Aorta (tissue), 5 donors: ENCODE measurements at regions not wholly inside any gene's neighbourhood (a gene's known extent, or its start where the extent isn't known, plus 50 kb on each side); places are given as distances from the start of the nearest gene placed in this dataset.

ENCODE experiments used
- ATAC-seq: fragments of 200-7000 bp; cut with Tn5 transposase; one replicate; pipeline ENCODE4 v1.9.1; 2022; ENCODE audit warnings: moderate library complexity; ENCODE audit not compliant: low FRiP score
- DNase-seq, 2 donors: peaks; one replicate each; pipeline ENCODE4 v3.0.0-alpha.2; 2020
- H3K27ac ChIP-seq, 2 donors: one replicate each; pipeline ENCODE4 v1.5.1; 2013; ENCODE audit warnings: low read length in 2 of 2, mild to moderate bottlenecking in 2 of 2, moderate library complexity in 2 of 2, control low read depth in 1 of 2, inconsistent platforms in 1 of 2, low read depth in 1 of 2
- H3K27me3 ChIP-seq, 2 donors: one replicate each; pipeline ENCODE4 v1.6.1; 2013; ENCODE audit warnings: control low read depth in 1 of 2, low read length in 1 of 2, mild to moderate bottlenecking in 1 of 2, moderate library complexity in 1 of 2; ENCODE audit not compliant: insufficient read depth in 2 of 2, control insufficient read depth in 1 of 2
- H3K36me3 ChIP-seq, 2 donors: one replicate each; pipeline ENCODE4 v1.6.1; 2013; ENCODE audit warnings: control low read depth in 1 of 2, low read length in 1 of 2, mild to moderate bottlenecking in 1 of 2; ENCODE audit not compliant: insufficient read depth in 2 of 2, control insufficient read depth in 1 of 2
- H3K4me1 ChIP-seq, 2 donors: one replicate each; pipeline ENCODE4 v1.6.1; 2013; ENCODE audit warnings: low read length in 2 of 2, control low read depth in 1 of 2, mild to moderate bottlenecking in 1 of 2, moderate library complexity in 1 of 2; ENCODE audit not compliant: insufficient read depth in 2 of 2, control insufficient read depth in 1 of 2
- H3K4me3 ChIP-seq, 2 donors: one replicate each; pipeline ENCODE4 v1.5.1; 2013; ENCODE audit warnings: low read length in 2 of 2, control low read depth in 1 of 2, mild to moderate bottlenecking in 1 of 2
- H3K9me3 ChIP-seq: one replicate; pipeline ENCODE4 v1.6.1; 2013; ENCODE audit warnings: mild to moderate bottlenecking, low read length; ENCODE audit not compliant: control insufficient read depth
- WGBS, 2 donors: extraction: QIAGEN DNeasy Blood & Tissue Kit; methylation state at CpG; one replicate each; pipeline ENCODE4 v1.1.7; 2013; 5-methylcytosine and 5-hydroxymethylcytosine counted together
- intact Hi-C, 2 donors: fragments of 100-400 bp; cut with DNase I; formaldehyde crosslinking; loops; one replicate each; pipeline versions ENCODE4 v1.14.2 to v1.15.0; 2022
- donor health status: healthy with polysubstance abuse.
- donor health status: Bipolar disorder and iron deficiency.
- donor health status: DM: no; HTN: no; CAD: no.
- donor health status: DM: no; HTN: no; CAD: no.
- donor health status: DM: yes; HTN: yes; CAD: no.

DNA sequence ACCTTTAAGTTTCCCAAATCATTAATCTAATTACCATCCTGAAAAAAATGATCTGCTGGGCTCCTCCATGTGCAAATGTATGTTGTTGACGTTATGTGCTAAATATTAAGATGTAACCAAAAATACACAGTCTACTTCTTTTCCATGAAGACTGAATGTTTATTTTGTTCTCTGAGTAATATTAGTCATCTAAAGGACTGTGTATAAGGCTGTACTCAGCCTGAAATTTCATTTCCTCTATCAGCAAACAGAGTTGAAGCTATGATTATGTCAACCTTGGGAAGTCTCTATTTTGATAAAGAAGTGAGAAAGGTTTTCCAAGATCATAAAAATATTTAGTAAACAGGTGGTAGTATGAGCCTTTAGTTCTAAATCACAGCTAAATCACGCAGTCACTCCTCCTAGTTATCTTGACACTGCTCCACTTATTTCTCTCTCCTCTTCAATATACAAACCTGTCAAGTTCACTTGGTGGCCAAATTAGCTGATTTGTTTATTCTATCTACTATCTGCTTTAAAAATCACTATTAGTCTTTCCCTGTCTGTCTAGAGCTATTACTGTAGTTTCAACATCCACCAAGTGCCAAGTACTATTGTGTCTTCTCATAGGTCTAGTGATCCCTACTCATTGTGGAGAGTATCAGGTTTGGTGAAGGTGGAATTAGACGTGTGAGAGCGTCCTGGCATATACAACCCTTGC, 211.7 kb upstream of the STARD13 start:
- intact Hi-C loops = loop anchor here in 1 of 2 donors (10.0 kb wide), 1 partner anchor 212 kb away; the partner anchor contains the start of gene STARD13
- H3K9me3 ChIP-seq = no peaks in the 10 kb centered on the region
- DNase-seq (no peak), ATAC-seq (no peak)
- peak overlapping the region in 1 of 2 donors; percentile 76 for H3K27ac ChIP-seq
- 49 to 52% methylated on average over 4 of the region's 4 CpGs for WGBS, 2 donors
- no peak overlapping the region for H3K4me3 ChIP-seq
- no peaks in the 10 kb centered on the region for H3K27me3 ChIP-seq
- no peaks in the 10 kb centered on the region for H3K36me3 ChIP-seq
- H3K4me1 ChIP-seq = peaks cover 6 to 13% of the 10 kb centered on the region in 2 donors

GRCh38 chr13:33508060-33508459, 222.5 kb upstream of the STARD13 start:
- ATAC-seq (no peak), DNase-seq (no peak)
- WGBS, 2 donors = 74 to 89% methylated on average over 1 of the region's 1 CpG
- Histone ChIP-seq H3K9me3 (no peaks in the 10 kb centered on the region), H3K4me3 (no peak overlapping the region), H3K36me3 (no peaks in the 10 kb centered on the region), H3K27ac (peak overlapping the region in 1 of 2 donors; percentile 74), H3K4me1 (peaks cover 3 to 8% of the 10 kb centered on the region in 2 donors), H3K27me3 (no peaks in the 10 kb centered on the region)
- intact Hi-C loops = no loop called here

DNA sequence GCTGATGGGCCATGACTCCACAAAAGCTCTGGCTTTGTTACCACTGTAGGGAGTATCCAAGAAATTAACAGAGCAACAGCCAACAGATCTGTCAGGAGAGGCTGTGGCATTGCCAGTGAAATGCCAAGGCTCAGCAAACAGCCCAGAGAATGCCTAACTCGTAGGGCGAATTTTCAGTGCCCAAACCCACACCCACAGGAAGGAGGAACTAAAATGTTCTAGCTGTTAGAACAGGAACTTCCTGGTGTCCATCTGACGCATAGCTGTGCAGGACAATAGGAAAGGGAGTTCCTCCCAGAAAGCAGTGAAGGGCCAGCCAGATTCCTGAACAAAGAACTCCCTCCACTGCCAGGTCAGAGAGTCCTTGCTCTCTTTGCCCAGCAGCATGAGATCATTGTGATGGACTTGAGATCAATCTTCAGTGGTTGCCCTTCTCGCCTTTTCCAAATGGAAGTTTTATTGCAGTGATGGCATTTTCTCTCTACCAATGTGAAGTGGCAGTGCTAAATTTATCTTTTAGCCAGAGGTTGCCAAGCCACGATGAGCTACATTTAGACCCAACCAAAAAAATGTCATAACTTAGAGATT, 224.2 kb upstream of the STARD13 start:
- Histone ChIP-seq H3K4me1 (peaks cover 3 to 8% of the 10 kb centered on the region in 2 donors), H3K27ac (peak overlapping the region; percentile 80 to 100), H3K27me3 (no peaks in the 10 kb centered on the region), H3K36me3 (no peaks in the 10 kb centered on the region), H3K9me3 (no peaks in the 10 kb centered on the region), H3K4me3 (no peak overlapping the region)
- intact Hi-C loops = loop anchor here in 1 of 2 donors (1.0 kb wide), 1 partner anchor 32 kb away; no protein-coding TSS in a partner anchor
- ATAC-seq = peak; percentile 81
- 0 to 2% methylated on average over 5 of the region's 5 CpGs for WGBS, 2 donors
- DNase-seq = peak; percentile 50 to 63

GRCh38 chr13:33510350-33510970, 224.9 kb upstream of the STARD13 start:
- Histone ChIP-seq H3K4me3 (no peak overlapping the region), H3K27ac (peak overlapping the region; percentile 80 to 84), H3K4me1 (peaks cover 3 to 8% of the 10 kb centered on the region in 2 donors), H3K36me3 (no peaks in the 10 kb centered on the region), H3K9me3 (no peaks in the 10 kb centered on the region), H3K27me3 (no peaks in the 10 kb centered on the region)
- ATAC-seq (peak; percentile 48), DNase-seq (no peak)
- intact Hi-C loops = no loop called here

DNA sequence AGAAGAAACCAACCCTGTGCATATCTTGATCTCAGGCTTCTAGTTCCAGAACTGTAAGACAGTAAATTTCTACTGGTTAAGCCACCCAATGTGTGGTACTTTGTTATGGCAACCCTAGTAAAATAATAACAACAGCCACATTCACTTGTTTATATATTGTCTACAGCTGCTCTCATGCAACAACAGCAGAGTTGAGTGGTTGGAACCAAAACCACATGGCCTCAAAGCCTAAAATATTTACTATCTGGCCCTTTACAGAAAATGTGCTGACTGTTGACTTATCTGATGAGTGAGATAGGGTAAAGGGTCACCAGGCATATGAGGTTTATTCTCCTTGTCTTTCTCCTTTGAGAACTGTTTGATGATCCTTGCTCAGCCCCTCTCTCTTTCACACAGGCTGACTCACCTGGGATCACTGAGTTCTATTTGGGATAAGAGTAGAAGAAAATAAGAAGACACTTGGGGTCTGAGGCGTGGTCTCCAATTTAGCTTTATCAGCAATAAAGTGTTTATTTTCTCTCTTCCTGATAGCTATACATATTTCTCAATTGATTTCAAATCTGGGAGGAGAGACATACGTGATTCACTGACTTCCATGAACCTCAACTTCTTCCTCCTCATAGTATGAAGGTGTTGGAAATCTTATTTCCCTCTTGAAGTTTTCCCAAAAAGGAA, 227.5 kb upstream of the STARD13 start:
- no peaks in the 10 kb centered on the region for H3K36me3 ChIP-seq
- ATAC-seq = no peak

GRCh38 chr13:33514362-33514761, 228.8 kb upstream of the STARD13 start:
- intact Hi-C loops = no loop called here
- Histone ChIP-seq H3K27ac (no peak overlapping the region), H3K27me3 (no peaks in the 10 kb centered on the region), H3K4me1 (peaks cover 0 to 3% of the 10 kb centered on the region in 2 donors), H3K4me3 (no peak overlapping the region), H3K36me3 (no peaks in the 10 kb centered on the region), H3K9me3 (no peaks in the 10 kb centered on the region)
- ATAC-seq (no peak), DNase-seq (no peak)
- 98 to 99% methylated on average over 4 of the region's 4 CpGs for WGBS, 2 donors

More for the DNA sequence above, 227.5 kb upstream of the STARD13 start:
- H3K4me1 ChIP-seq = peaks cover 3 to 8% of the 10 kb centered on the region in 2 donors
- no peaks in the 10 kb centered on the region for H3K9me3 ChIP-seq
- H3K27me3 ChIP-seq = no peaks in the 10 kb centered on the region
- DNase-seq = no peak
- 94 to 97% methylated on average over 2 of the region's 2 CpGs for WGBS, 2 donors
- intact Hi-C loops = no loop called here
- H3K4me3 ChIP-seq = no peak overlapping the region
- no peak overlapping the region for H3K27ac ChIP-seq

DNA sequence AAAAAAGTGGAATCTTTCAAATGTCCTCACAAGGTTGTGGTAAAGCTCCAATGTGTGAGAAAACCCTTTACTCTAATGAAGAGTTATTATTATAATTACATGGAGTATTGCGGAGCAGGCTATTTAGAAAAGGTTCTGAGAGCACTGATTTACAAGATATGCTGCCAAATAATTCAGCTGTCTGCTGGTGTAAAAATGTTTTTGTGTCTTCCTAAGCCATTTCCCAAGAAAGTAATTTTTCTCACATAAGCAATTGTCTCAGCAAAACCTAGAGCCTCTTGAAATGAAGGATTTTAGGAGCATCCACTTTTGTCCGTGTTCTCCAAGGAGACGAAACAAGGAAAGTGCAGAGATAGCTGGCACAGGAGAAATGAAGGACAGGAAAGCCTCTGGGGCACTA, 229.6 kb upstream of the STARD13 start:
- WGBS, 2 donors = 95% methylated on average over 3 of the region's 3 CpGs
- no peaks in the 10 kb centered on the region for H3K4me1 ChIP-seq
- H3K36me3 ChIP-seq = no peaks in the 10 kb centered on the region
- no peak overlapping the region for H3K4me3 ChIP-seq
- intact Hi-C loops = no loop called here
- DNase-seq (no peak), ATAC-seq (no peak)
- H3K27ac ChIP-seq = no peak overlapping the region
- no peaks in the 10 kb centered on the region for H3K27me3 ChIP-seq
- H3K9me3 ChIP-seq = no peaks in the 10 kb centered on the region

GRCh38 chr13:33518452-33518851, 232.9 kb upstream of the STARD13 start:
- Histone ChIP-seq H3K27ac (no peak overlapping the region), H3K27me3 (no peaks in the 10 kb centered on the region), H3K9me3 (no peaks in the 10 kb centered on the region), H3K36me3 (no peaks in the 10 kb centered on the region), H3K4me1 (no peaks in the 10 kb centered on the region), H3K4me3 (no peak overlapping the region)
- no peak for ATAC-seq
- 88 to 89% methylated on average over 2 of the region's 2 CpGs for WGBS, 2 donors
- no peak for DNase-seq
- intact Hi-C loops = no loop called here
